IMR-90 (cell line): ENCODE measurements at regions not wholly inside any gene's neighbourhood (a gene's known extent, or its start where the extent isn't known, plus 50 kb on each side); places are given as distances from the start of the nearest gene placed in this dataset.

Experiments
- ATAC-seq: fragments of 200-7000 bp; cut with Tn5 transposase; 2 replicates; pipeline ENCODE4 v1.9.1; 2020; ENCODE audit warnings: low read depth, mild to moderate bottlenecking, moderate library complexity
- BruUV-seq: library from RNA; stranded (reverse); fragments of 400-500 nt; replicated peaks from 2 replicates; lab custom pipeline; 2021; lab: Mats Ljungman, UMichigan
- CTCF ChIA-PET: fragments of 300-600 bp; formaldehyde crosslinking; extraction: SDS; loops from one replicate; lab custom pipeline; 2021; ENCODE audit warnings: antibody characterized with exemption; lab: Yijun Ruan, JAX
- POLR2A ChIA-PET: fragments of 300-600 bp; sonication (Branson Sonifier 250); formaldehyde crosslinking; loops from one replicate; lab custom pipeline; 2022; ENCODE audit warnings: antibody characterized with exemption; ENCODE audit not compliant: unreplicated experiment; lab: Charles Lee
- DNase-seq: peaks from one replicate; pipeline ENCODE4 v3.0.0; 2013
- H2AFZ ChIP-seq: replicated peaks from 2 replicates; pipeline ENCODE3; 2013; ENCODE audit warnings: low read length, mild to moderate bottlenecking; ENCODE audit not compliant: poor library complexity
- H2AK5ac ChIP-seq: 2 replicates; pipeline ENCODE4 v1.6.1; 2013; ENCODE audit warnings: low read depth, low read length, inconsistent platforms
- H2AK9ac ChIP-seq: replicated peaks from 2 replicates; pipeline ENCODE3; 2013; ENCODE audit warnings: mild to moderate bottlenecking, low read depth, low read length, moderate library complexity; ENCODE audit not compliant: poor library complexity
- H2BK120ac ChIP-seq: 2 replicates; pipeline ENCODE4 v1.6.1; 2013; ENCODE audit warnings: low read depth, low read length, inconsistent platforms
- H2BK15ac ChIP-seq: 3 replicates; pipeline ENCODE4 v1.6.1; 2013; ENCODE audit warnings: low read depth, low read length, inconsistent platforms
- H2BK20ac ChIP-seq: 2 replicates; pipeline ENCODE4 v1.6.1; 2013; ENCODE audit warnings: low read depth, mild to moderate bottlenecking, inconsistent platforms, low read length, moderate library complexity
- H2BK5ac ChIP-seq: 2 replicates; pipeline ENCODE4 v1.6.1; 2013; ENCODE audit warnings: mild to moderate bottlenecking, low read depth, low read length, inconsistent platforms; ENCODE audit not compliant: poor library complexity, severe bottlenecking
- H3K14ac ChIP-seq: replicated peaks from 2 replicates; pipeline ENCODE4 v1.6.1; 2013; ENCODE audit warnings: low read depth, low read length, inconsistent platforms
- H3K18ac ChIP-seq: 2 replicates; pipeline ENCODE4 v1.6.1; 2013; ENCODE audit warnings: low read depth, low read length, control low read depth
- H3K23ac ChIP-seq: 2 replicates; pipeline ENCODE4 v1.6.1; 2013; ENCODE audit warnings: low read depth, low read length, inconsistent platforms
- H3K27ac ChIP-seq: 2 replicates; pipeline ENCODE4 v1.5.1; 2013; ENCODE audit warnings: mild to moderate bottlenecking, control low read depth, low read length; ENCODE audit not compliant: insufficient read depth
- H3K27me3 ChIP-seq: 2 replicates; pipeline ENCODE4 v1.6.1; 2013; ENCODE audit warnings: low read length; ENCODE audit not compliant: control insufficient read depth, insufficient read depth
- H3K36me3 ChIP-seq: 2 replicates; pipeline ENCODE4 v1.6.1; 2013; ENCODE audit warnings: low read length, mixed read lengths; ENCODE audit not compliant: control insufficient read depth, insufficient read depth
- H3K4ac ChIP-seq: 2 replicates; pipeline ENCODE4 v1.6.1; 2013; ENCODE audit warnings: low read depth, low read length, inconsistent platforms
- H3K4me1 ChIP-seq: 2 replicates; pipeline ENCODE4 v1.6.1; 2013; ENCODE audit warnings: low read length, mixed read lengths; ENCODE audit not compliant: control insufficient read depth, insufficient read depth
- H3K4me2 ChIP-seq: 2 replicates; pipeline ENCODE4 v1.6.1; 2013; ENCODE audit warnings: low read depth, mild to moderate bottlenecking, control low read depth, low read length, moderate library complexity
- H3K4me3 ChIP-seq: 2 replicates; pipeline ENCODE4 v1.5.1; 2013; ENCODE audit warnings: low read depth, mild to moderate bottlenecking, control low read depth, low read length, moderate library complexity; ENCODE audit not compliant: insufficient read depth
- H3K56ac ChIP-seq: 2 replicates; pipeline ENCODE4 v1.6.1; 2013; ENCODE audit warnings: low read length, inconsistent platforms; ENCODE audit not compliant: insufficient read depth; ENCODE audit errors: extremely low read depth
- H3K79me1 ChIP-seq, 2 experiments: 2 replicates each; pipeline ENCODE4 v1.6.1; 2013; ENCODE audit warnings: low read length in 2 of 2, inconsistent platforms in 1 of 2, low read depth in 1 of 2
- H3K9ac ChIP-seq: 2 replicates; pipeline ENCODE4 v1.6.1; 2013; ENCODE audit warnings: low read depth, low read length, control low read depth
- H3K9me1 ChIP-seq: 2 replicates; pipeline ENCODE4 v1.6.1; 2013; ENCODE audit warnings: low read length, inconsistent platforms; ENCODE audit not compliant: insufficient read depth
- H3K9me3 ChIP-seq: 2 replicates; pipeline ENCODE4 v1.6.1; 2013; ENCODE audit warnings: low read length; ENCODE audit not compliant: control insufficient read depth, insufficient read depth
- H4K20me1 ChIP-seq: 2 replicates; pipeline ENCODE4 v1.6.1; 2013; ENCODE audit warnings: low read length, inconsistent platforms; ENCODE audit not compliant: insufficient read depth
- H4K5ac ChIP-seq: 2 replicates; pipeline ENCODE4 v1.6.1; 2013; ENCODE audit warnings: mild to moderate bottlenecking, low read depth, low read length, control low read depth
- H4K8ac ChIP-seq, 2 experiments: 2 replicates each; pipeline ENCODE4 v1.6.1; 2013; ENCODE audit warnings: low read depth in 2 of 2, low read length in 2 of 2, control low read depth in 1 of 2, inconsistent platforms in 1 of 2
- H4K91ac ChIP-seq: 2 replicates; pipeline ENCODE4 v1.6.1; 2013; ENCODE audit warnings: low read depth, low read length, inconsistent platforms; ENCODE audit not compliant: insufficient read depth
- CTCF ChIP-seq: conservative IDR thresholded peaks from 2 replicates; pipeline ENCODE4 v1.5.1; 2012; ENCODE audit warnings: mild to moderate bottlenecking, low read depth, low read length, improper control_type of control experiment
- WGBS, 2 experiments: methylation state at CpG; one replicate each; pipeline versions ENCODE4 v1.1.5 to v1.1.7; 2013; ENCODE audit warnings: missing lambda C conversion rate in 2 of 2; ENCODE audit not compliant: insufficient read length in 1 of 2; ENCODE audit errors: extremely low coverage in 2 of 2; 5-methylcytosine and 5-hydroxymethylcytosine counted together
- dilution Hi-C: fragments of 300-500 bp; cut with HindIII; formaldehyde crosslinking; loops from one replicate; pipeline ENCODE4 v1.14.3; 2018; ENCODE audit warnings: low sequenced_read_pairs; ENCODE audit not compliant: unreplicated experiment
- in situ Hi-C: fragments of 300-500 bp; cut with MboI; formaldehyde crosslinking; loops from 3 replicates; pipeline ENCODE4 v1.14.3; 2019; ENCODE audit warnings: low sequenced_read_pairs, inconsistent platforms, mixed read lengths
- intact Hi-C: fragments of 100-400 bp; cut with micrococcal nuclease; formaldehyde crosslinking; loops from 2 replicates; pipeline ENCODE4 v1.10.0; 2022

GRCh38 chr1:34529935-34530859, 224.7 kb upstream of the GJB5 start:
- H3K9me1 ChIP-seq = no peaks in the 10 kb centered on the region
- peaks cover 22% of the 10 kb centered on the region for H3K9me3 ChIP-seq
- POLR2A ChIA-PET = no interaction called here
- H4K5ac ChIP-seq = no peak overlapping the region
- H2AK5ac ChIP-seq = no peak overlapping the region
- intact Hi-C loops = no loop called here
- 0% methylated on average over 1 of the region's 12 CpGs; no CpG with 5 or more reads in 1 of the 2 experiments for WGBS, 2 experiments
- no peak overlapping the region for H2BK5ac ChIP-seq
- no peak overlapping the region for H3K14ac ChIP-seq
- DNase-seq (no peak), ATAC-seq (no peak)
- no peaks in the 10 kb centered on the region for H3K4me1 ChIP-seq
- H3K9ac ChIP-seq = no peak overlapping the region
- in situ Hi-C loops = no loop called here
- no peak overlapping the region for H2AK9ac ChIP-seq
- no TSS peak for BruUV-seq
- H4K91ac ChIP-seq = no peak overlapping the region
- no peaks in the 10 kb centered on the region for H3K79me1 ChIP-seq
- no peak overlapping the region for H3K23ac ChIP-seq
- no peak for TF ChIP-seq CTCF
- no peaks in the 10 kb centered on the region for H3K36me3 ChIP-seq
- H2BK120ac ChIP-seq = no peak overlapping the region
- no peak overlapping the region for H3K56ac ChIP-seq
- no peak overlapping the region for H2BK20ac ChIP-seq
- no peaks in the 10 kb centered on the region for H3K27me3 ChIP-seq
- H4K8ac ChIP-seq = no peak overlapping the region
- H2AFZ ChIP-seq = no peak overlapping the region
- no peak overlapping the region for H2BK15ac ChIP-seq
- CTCF ChIA-PET = no interaction called here
- H3K4me2 ChIP-seq = no peak overlapping the region
- no peak overlapping the region for H3K4ac ChIP-seq
- dilution Hi-C loops = no loop called here
- H4K20me1 ChIP-seq = no peaks in the 10 kb centered on the region
- no peak overlapping the region for H3K18ac ChIP-seq
- H3K4me3 ChIP-seq = no peak overlapping the region
- H3K27ac ChIP-seq = no peak overlapping the region
